GM19324 (cell line): ENCODE measurements at regions not wholly inside any gene's neighbourhood (a gene's known extent, or its start where the extent isn't known, plus 50 kb on each side); places are given as distances from the start of the nearest gene placed in this dataset.
"Not testable (repeated sequence)": the region's sequence is repeated elsewhere in the genome, so short reads cannot be mapped to it uniquely, and the experiment has no call there.

Experiments used
- ATAC-seq: cut with Tn5 transposase; IDR thresholded peaks from one replicate; pipeline ENCODE4 v1.9.1; 2021; ENCODE audit warnings: mild to moderate bottlenecking, moderate library complexity; ENCODE audit not compliant: unreplicated experiment, low FRiP score

GRCh38 chrX:55142206-55142918 lies 53.5 kb downstream of the PAGE2 start:
- no peak for ATAC-seq

GRCh38 chrX:55142919-55143310 lies 54.1 kb downstream of the PAGE2 start:
- no peak for ATAC-seq

GRCh38 chrX:55143621-55144020 lies 54.8 kb downstream of the PAGE2 start:
- ATAC-seq = no peak

GRCh38 chrX:55144697-55145096 lies 55.9 kb downstream of the PAGE2 start:
- no peak for ATAC-seq

GRCh38 chrX:55149242-55149641 lies 60.4 kb downstream of the PAGE2 start:
- no peak for ATAC-seq

- no peak for ATAC-seq
Observed at GRCh38 chrX:55151199-55151598, 62.4 kb downstream of the PAGE2 start.

- no peak for ATAC-seq
Observed at GRCh38 chrX:55159551-55159950, 60.6 kb upstream of the PAGE5 start.

- peak; percentile 97 for ATAC-seq
Observed at GRCh38 chrX:55160685-55161552, 59.2 kb upstream of the PAGE5 start.

- no peak for ATAC-seq
Observed at GRCh38 chrX:55161581-55161980, 58.6 kb upstream of the PAGE5 start.

GRCh38 chrX:55163171-55163570 lies 57.0 kb upstream of the PAGE5 start:
- ATAC-seq = no peak

- ATAC-seq = not testable (repeated sequence)
Observed at GRCh38 chrX:55165026-55165425, 55.1 kb upstream of the PAGE5 start.

- ATAC-seq = no peak
Observed at GRCh38 chrX:55167124-55167803, 52.9 kb upstream of the PAGE5 start.

- no peak for ATAC-seq
Observed at GRCh38 chrX:55167901-55168300, 52.2 kb upstream of the PAGE5 start.

- peak; percentile 53 for ATAC-seq
Observed at GRCh38 chrX:55169782-55170181, 50.4 kb upstream of the PAGE5 start.
